Glutamatergic neuron (in vitro differentiated cells): ENCODE measurements at regions not wholly inside any gene's neighbourhood (a gene's known extent, or its start where the extent isn't known, plus 50 kb on each side); places are given as distances from the start of the nearest gene placed in this dataset.

ENCODE experiments used
- DNase-seq: peaks from one replicate; pipeline ENCODE4 v3.0.0; 2022
- H3K27ac Mint-ChIP-seq: one replicate; pipeline ENCODE4 v1.8.0; 2020; ENCODE audit warnings: mild to moderate bottlenecking, mixed read lengths, inconsistent platforms; ENCODE audit not compliant: unreplicated experiment
- H3K27me3 Mint-ChIP-seq: one replicate; pipeline ENCODE4 v1.8.0; 2020; ENCODE audit warnings: mild to moderate bottlenecking, moderate library complexity, mixed read lengths, inconsistent platforms; ENCODE audit not compliant: unreplicated experiment
- H3K36me3 Mint-ChIP-seq: one replicate; pipeline ENCODE4 v1.8.0; 2020; ENCODE audit warnings: mild to moderate bottlenecking, mixed read lengths, inconsistent platforms; ENCODE audit not compliant: unreplicated experiment
- H3K4me1 Mint-ChIP-seq: one replicate; pipeline ENCODE4 v1.8.0; 2020; ENCODE audit warnings: mild to moderate bottlenecking, low read depth, mixed read lengths, inconsistent platforms; ENCODE audit not compliant: unreplicated experiment
- H3K4me3 Mint-ChIP-seq: one replicate; pipeline ENCODE4 v1.8.0; 2020; ENCODE audit warnings: mild to moderate bottlenecking, mixed read lengths, inconsistent platforms; ENCODE audit not compliant: unreplicated experiment
- H3K9me3 Mint-ChIP-seq: one replicate; pipeline ENCODE4 v1.8.0; 2020; ENCODE audit warnings: mild to moderate bottlenecking, moderate library complexity, mixed read lengths, inconsistent platforms; ENCODE audit not compliant: unreplicated experiment
- TF ChIP-seq, protein P1 (sequence below): fragments of 200-600 bp; sonication (generic); IDR thresholded peaks from one replicate; pipeline ENCODE4 v1.5.0; 2021; ENCODE audit not compliant: partially characterized antibody, unreplicated experiment

DNA sequence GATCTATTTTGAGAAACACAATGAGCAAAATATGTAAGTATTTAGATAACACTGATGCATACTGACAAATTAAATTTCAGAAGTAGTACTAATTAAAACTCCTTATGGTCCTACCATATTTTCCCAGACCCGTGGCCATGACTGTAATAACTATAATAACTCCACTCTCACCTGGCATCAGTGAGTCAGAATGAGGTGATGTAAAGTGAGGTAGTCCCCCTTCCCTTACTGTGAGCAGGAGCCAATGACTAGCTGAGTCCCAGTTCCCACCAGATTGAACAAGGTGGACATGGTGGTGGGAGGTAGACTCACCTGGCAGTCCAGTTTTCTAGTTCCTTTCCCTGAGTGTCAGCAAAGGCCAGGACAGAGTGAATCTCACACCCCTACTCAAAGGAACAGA is 630.5 kb upstream of the IGFBP3 start:
- no peaks in the 10 kb centered on the region for H3K9me3 Mint-ChIP-seq
- peaks cover 2% of the 10 kb centered on the region for H3K27me3 Mint-ChIP-seq
- DNase-seq: no peak
- TF ChIP-seq, protein P1, sequence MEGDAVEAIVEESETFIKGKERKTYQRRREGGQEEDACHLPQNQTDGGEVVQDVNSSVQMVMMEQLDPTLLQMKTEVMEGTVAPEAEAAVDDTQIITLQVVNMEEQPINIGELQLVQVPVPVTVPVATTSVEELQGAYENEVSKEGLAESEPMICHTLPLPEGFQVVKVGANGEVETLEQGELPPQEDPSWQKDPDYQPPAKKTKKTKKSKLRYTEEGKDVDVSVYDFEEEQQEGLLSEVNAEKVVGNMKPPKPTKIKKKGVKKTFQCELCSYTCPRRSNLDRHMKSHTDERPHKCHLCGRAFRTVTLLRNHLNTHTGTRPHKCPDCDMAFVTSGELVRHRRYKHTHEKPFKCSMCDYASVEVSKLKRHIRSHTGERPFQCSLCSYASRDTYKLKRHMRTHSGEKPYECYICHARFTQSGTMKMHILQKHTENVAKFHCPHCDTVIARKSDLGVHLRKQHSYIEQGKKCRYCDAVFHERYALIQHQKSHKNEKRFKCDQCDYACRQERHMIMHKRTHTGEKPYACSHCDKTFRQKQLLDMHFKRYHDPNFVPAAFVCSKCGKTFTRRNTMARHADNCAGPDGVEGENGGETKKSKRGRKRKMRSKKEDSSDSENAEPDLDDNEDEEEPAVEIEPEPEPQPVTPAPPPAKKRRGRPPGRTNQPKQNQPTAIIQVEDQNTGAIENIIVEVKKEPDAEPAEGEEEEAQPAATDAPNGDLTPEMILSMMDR: no peak
- no peak overlapping the region for H3K27ac Mint-ChIP-seq
- no peaks in the 10 kb centered on the region for H3K36me3 Mint-ChIP-seq
- no peaks in the 10 kb centered on the region for H3K4me1 Mint-ChIP-seq
- no peak overlapping the region for H3K4me3 Mint-ChIP-seq

DNA sequence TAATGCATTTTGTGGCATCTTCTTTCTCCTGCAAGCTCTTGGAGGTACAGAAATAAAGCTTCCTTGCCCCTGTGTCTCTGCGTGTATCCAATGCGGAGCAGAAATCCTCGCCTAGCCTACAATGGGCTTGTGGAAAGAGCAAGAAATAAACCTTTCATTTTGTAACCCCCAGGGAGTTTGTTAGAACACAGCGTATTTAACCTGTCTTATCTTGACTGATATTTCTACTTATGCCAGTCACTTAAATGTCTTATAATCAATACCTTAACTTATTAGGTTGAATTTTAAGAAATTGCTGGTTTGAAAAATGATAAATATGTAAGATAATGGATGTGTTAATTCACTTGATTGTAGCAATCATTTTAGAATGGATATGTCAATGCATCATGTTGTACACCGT is 629.8 kb upstream of the IGFBP3 start:
- Mint-ChIP-seq H3K4me3 (no peak overlapping the region), H3K27ac (no peak overlapping the region), H3K4me1 (no peaks in the 10 kb centered on the region), H3K9me3 (no peaks in the 10 kb centered on the region), H3K27me3 (peaks cover 2% of the 10 kb centered on the region), H3K36me3 (no peaks in the 10 kb centered on the region)
- TF ChIP-seq, protein P1: no peak
- DNase-seq: no peak

DNA sequence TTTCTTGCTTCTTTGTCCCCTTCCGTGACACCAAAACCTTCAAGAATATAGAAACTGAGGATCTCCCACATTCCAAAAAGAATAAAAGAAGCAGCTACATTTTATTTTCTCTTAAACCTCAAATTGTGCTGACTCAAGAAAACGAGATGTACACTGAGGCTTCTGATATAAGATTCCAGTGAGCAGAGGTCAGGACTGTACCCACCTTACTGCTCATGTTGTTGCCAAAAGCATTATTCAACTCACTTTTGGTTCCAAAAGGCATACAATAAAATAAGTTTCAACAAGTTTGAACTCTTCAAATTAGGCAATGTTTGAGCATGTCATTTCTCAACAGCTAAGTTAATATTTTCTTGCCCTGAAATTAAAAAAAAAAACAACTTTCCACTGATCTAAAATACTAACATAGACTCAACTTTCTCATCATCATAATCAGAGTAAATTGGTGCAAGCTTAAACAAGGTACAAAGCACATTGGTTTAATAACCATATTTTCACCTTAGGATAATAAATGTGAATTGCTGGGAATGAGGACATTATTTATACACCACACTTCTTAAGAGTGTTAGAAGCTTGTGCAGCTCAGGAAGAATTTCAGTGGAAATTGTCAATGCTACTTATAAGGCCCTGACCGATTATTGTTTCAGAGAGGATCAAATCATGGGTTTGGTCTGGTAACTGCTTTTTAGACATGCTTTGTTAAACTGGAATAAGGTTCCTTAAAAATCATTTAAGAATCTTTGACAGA is 629.0 kb upstream of the IGFBP3 start:
- peaks cover 3% of the 10 kb centered on the region for H3K27me3 Mint-ChIP-seq
- no peaks in the 10 kb centered on the region for H3K9me3 Mint-ChIP-seq
- no peak overlapping the region for H3K27ac Mint-ChIP-seq
- no peaks in the 10 kb centered on the region for H3K36me3 Mint-ChIP-seq
- no peak overlapping the region for H3K4me3 Mint-ChIP-seq
- no peaks in the 10 kb centered on the region for H3K4me1 Mint-ChIP-seq
- TF ChIP-seq, protein P1: no peak
- no peak for DNase-seq

DNA sequence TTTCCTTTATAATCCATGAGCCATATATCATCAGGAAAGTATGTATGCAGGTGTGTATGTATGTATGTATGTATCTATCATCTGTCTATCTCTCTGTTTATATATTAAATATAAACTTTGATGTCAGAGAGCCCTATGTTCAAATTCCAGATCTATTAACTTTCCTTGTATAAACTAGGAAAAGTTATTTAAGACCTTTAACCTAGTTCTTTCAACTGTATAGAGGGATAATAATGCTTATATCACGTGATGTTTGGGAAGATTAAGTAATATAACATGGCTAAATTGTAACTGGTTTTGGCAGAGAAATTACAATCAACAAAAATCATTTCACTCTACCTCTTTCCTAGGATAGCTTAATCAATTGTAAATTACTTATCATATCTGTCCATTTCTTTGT is 628.3 kb upstream of the IGFBP3 start:
- peaks cover 3% of the 10 kb centered on the region for H3K27me3 Mint-ChIP-seq
- H3K9me3 Mint-ChIP-seq: no peaks in the 10 kb centered on the region
- H3K36me3 Mint-ChIP-seq: no peaks in the 10 kb centered on the region
- H3K4me3 Mint-ChIP-seq: no peak overlapping the region
- TF ChIP-seq, protein P1: no peak
- H3K27ac Mint-ChIP-seq: no peak overlapping the region
- DNase-seq: no peak
- H3K4me1 Mint-ChIP-seq: no peaks in the 10 kb centered on the region

DNA sequence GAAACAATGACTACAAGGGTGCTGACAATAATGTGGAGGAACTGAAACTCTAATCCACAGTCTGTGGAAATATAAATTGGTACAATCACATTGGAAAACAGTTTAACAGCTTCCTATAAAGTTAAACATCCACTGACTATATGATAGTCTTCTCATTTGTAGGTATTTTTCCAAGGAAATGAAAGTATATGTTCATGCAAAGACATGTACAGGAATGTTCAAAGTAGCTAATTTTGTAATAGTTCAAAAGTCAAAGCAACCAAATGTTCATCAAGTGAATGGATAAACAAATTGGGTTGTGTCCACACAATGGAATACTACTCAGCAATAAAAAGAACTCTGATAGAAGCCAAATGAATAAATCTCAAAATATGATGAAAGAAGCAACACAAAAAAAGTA is 626.0 kb upstream of the IGFBP3 start:
- Mint-ChIP-seq H3K4me1 (no peaks in the 10 kb centered on the region), H3K27me3 (peaks cover 3% of the 10 kb centered on the region), H3K9me3 (no peaks in the 10 kb centered on the region), H3K36me3 (no peaks in the 10 kb centered on the region), H3K4me3 (no peak overlapping the region), H3K27ac (no peak overlapping the region)
- no peak for DNase-seq
- TF ChIP-seq, protein P1: no peak
